ENCODE measurements at regions not wholly inside any gene's neighbourhood (a gene's known extent, or its start where the extent isn't known, plus 50 kb on each side); places are given as distances from the start of the nearest gene placed in this dataset.

DNA sequence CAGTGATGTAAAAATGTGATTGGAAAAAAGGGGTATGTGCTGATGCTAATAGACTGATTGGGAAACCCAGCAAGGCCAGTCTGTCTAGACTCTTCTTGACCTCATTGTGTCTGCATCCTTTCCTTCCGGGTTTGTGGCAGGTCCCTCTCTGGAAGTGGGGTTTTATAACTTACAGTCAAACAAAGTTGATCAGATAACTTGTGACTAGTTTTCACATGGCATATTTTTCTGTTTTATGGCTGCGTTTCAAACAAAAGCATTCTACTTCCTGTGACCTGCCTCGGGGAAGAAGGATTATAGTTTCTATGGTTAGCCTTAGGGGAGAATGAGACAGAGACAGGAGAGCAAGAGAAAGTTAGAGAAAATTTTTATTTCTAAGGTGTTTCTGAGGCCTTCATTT is 188.7 kb upstream of the HNMT start:
- TF ChIP-seq, protein P1, sequence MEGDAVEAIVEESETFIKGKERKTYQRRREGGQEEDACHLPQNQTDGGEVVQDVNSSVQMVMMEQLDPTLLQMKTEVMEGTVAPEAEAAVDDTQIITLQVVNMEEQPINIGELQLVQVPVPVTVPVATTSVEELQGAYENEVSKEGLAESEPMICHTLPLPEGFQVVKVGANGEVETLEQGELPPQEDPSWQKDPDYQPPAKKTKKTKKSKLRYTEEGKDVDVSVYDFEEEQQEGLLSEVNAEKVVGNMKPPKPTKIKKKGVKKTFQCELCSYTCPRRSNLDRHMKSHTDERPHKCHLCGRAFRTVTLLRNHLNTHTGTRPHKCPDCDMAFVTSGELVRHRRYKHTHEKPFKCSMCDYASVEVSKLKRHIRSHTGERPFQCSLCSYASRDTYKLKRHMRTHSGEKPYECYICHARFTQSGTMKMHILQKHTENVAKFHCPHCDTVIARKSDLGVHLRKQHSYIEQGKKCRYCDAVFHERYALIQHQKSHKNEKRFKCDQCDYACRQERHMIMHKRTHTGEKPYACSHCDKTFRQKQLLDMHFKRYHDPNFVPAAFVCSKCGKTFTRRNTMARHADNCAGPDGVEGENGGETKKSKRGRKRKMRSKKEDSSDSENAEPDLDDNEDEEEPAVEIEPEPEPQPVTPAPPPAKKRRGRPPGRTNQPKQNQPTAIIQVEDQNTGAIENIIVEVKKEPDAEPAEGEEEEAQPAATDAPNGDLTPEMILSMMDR (IDR thresholded peaks at IDR 0.05; ENCODE audit: borderline replicate concordance, extremely low read depth, low read length, poor library complexity, severe bottlenecking) = no peak
- TF ChIP-seq EZH2 (IDR thresholded peaks at IDR 0.05; ENCODE audit: borderline replicate concordance, low read depth, low read length, severe bottlenecking) = no peak

Data from DND-41 (cell line).